ENCODE measurements at regions not wholly inside any gene's neighbourhood (a gene's known extent, or its start where the extent isn't known, plus 50 kb on each side); places are given as distances from the start of the nearest gene placed in this dataset.

- H3K27ac ChIP-seq (ENCODE audit: low read depth, low read length), result no peak overlapping the region
- Mint-ChIP-seq H3K27me3 (ENCODE audit: insufficient read depth) (peaks cover 19% of the 10 kb centered on the region), H3K4me3 (no peak overlapping the region), H3K9me3 (peaks cover 13% of the 10 kb centered on the region), H3K27ac (no peak overlapping the region), H3K36me3 (ENCODE audit: low read depth) (no peaks in the 10 kb centered on the region), H3K4me1 (no peaks in the 10 kb centered on the region)
- no peaks in the 10 kb centered on the region for H3K4me1 ChIP-seq (ENCODE audit: control insufficient read depth, insufficient read depth, low read length)
- peaks cover 1% of the 10 kb centered on the region for H3K27me3 ChIP-seq (ENCODE audit: control insufficient read depth, insufficient read depth, low read length, poor library complexity, severe bottlenecking)
- no peak for TF ChIP-seq CTCF (conservative IDR thresholded peaks at IDR 0.05)
- no peak for DNase-seq
- peaks cover 15% of the 10 kb centered on the region for H3K9me3 ChIP-seq (ENCODE audit: control insufficient read depth, low read length)
- H3K36me3 ChIP-seq (ENCODE audit: control insufficient read depth, insufficient read depth, low read length), result no peaks in the 10 kb centered on the region
- WGBS, 2 experiments (ENCODE audit: insufficient coverage in 1 of 2, insufficient read length in 1 of 2), result 94 to 95% methylated on average over 3 to 4 of the region's 4 CpGs
- no peak overlapping the region for H3K9ac ChIP-seq (ENCODE audit: extremely low read depth, low read length, poor library complexity, severe bottlenecking)
- H3K4me3 ChIP-seq (ENCODE audit: low read length), result no peak overlapping the region
These were observed 559.5 kb upstream of the CDH11 start for GRCh38 chr16:65681406-65681805.

- peaks cover 15% of the 10 kb centered on the region for H3K9me3 ChIP-seq (ENCODE audit: control insufficient read depth, low read length)
- TF ChIP-seq CTCF (conservative IDR thresholded peaks at IDR 0.05), result no peak
- no peaks in the 10 kb centered on the region for H3K36me3 ChIP-seq (ENCODE audit: control insufficient read depth, insufficient read depth, low read length)
- H3K4me1 ChIP-seq (ENCODE audit: control insufficient read depth, insufficient read depth, low read length), result no peaks in the 10 kb centered on the region
- peaks cover 10% of the 10 kb centered on the region for H3K27me3 Mint-ChIP-seq (ENCODE audit: insufficient read depth)
- H3K4me3 Mint-ChIP-seq, result no peak overlapping the region
- H3K36me3 Mint-ChIP-seq (ENCODE audit: low read depth), result no peaks in the 10 kb centered on the region
- H3K27me3 ChIP-seq (ENCODE audit: control insufficient read depth, insufficient read depth, low read length, poor library complexity, severe bottlenecking), result no peaks in the 10 kb centered on the region
- H3K9me3 Mint-ChIP-seq, result peaks cover 13% of the 10 kb centered on the region
- peaks cover 2% of the 10 kb centered on the region for H3K4me1 Mint-ChIP-seq
- H3K27ac ChIP-seq (ENCODE audit: low read depth, low read length), result no peak overlapping the region
- 93 to 95% methylated on average over 5 of the region's 5 CpGs for WGBS, 2 experiments (ENCODE audit: insufficient coverage in 1 of 2, insufficient read length in 1 of 2)
- H3K9ac ChIP-seq (ENCODE audit: extremely low read depth, low read length, poor library complexity, severe bottlenecking), result no peak overlapping the region
- H3K4me3 ChIP-seq (ENCODE audit: low read length), result no peak overlapping the region
- H3K27ac Mint-ChIP-seq, result no peak overlapping the region
- DNase-seq, result no peak
These were observed 557.9 kb upstream of the CDH11 start for GRCh38 chr16:65679785-65680184.

GRCh38 chr16:65675161-65675560 is 553.3 kb upstream of the CDH11 start:
- Mint-ChIP-seq H3K36me3 (ENCODE audit: low read depth) (no peaks in the 10 kb centered on the region), H3K4me3 (no peak overlapping the region), H3K9me3 (no peaks in the 10 kb centered on the region), H3K4me1 (peaks cover 12% of the 10 kb centered on the region), H3K27ac (no peak overlapping the region), H3K27me3 (ENCODE audit: insufficient read depth) (peaks cover 16% of the 10 kb centered on the region)
- WGBS, 2 experiments (ENCODE audit: insufficient coverage in 1 of 2, insufficient read length in 1 of 2), result 40 to 52% methylated on average over 1 of the region's 1 CpG
- no peaks in the 10 kb centered on the region for H3K27me3 ChIP-seq (ENCODE audit: control insufficient read depth, insufficient read depth, low read length, poor library complexity, severe bottlenecking)
- no peaks in the 10 kb centered on the region for H3K4me1 ChIP-seq (ENCODE audit: control insufficient read depth, insufficient read depth, low read length)
- no peak for TF ChIP-seq CTCF (conservative IDR thresholded peaks at IDR 0.05)
- no peak overlapping the region for H3K9ac ChIP-seq (ENCODE audit: extremely low read depth, low read length, poor library complexity, severe bottlenecking)
- no peak overlapping the region for H3K27ac ChIP-seq (ENCODE audit: low read depth, low read length)
- DNase-seq, result no peak
- no peak overlapping the region for H3K4me3 ChIP-seq (ENCODE audit: low read length)
- H3K36me3 ChIP-seq (ENCODE audit: control insufficient read depth, insufficient read depth, low read length), result no peaks in the 10 kb centered on the region
- peaks cover 5% of the 10 kb centered on the region for H3K9me3 ChIP-seq (ENCODE audit: control insufficient read depth, low read length)

All from endodermal cell (in vitro differentiated cells).